Erythroblast (primary cell): ENCODE measurements at regions not wholly inside any gene's neighbourhood (a gene's known extent, or its start where the extent isn't known, plus 50 kb on each side); places are given as distances from the start of the nearest gene placed in this dataset.

ENCODE experiments used
- GATA1 ChIP-seq: IDR thresholded peaks from 2 replicates; pipeline ENCODE4 v1.6.1; 2011; ENCODE audit warnings: low read depth, mild to moderate bottlenecking, control low read depth, low read length, moderate library complexity
- POLR2A ChIP-seq: IDR thresholded peaks from 2 replicates; pipeline ENCODE4 v1.6.1; 2011; ENCODE audit warnings: mild to moderate bottlenecking, low read length

- TF ChIP-seq POLR2A (no peak), GATA1 (no peak)
Observed at GRCh38 chr20:48562586-48563116, 265.1 kb downstream of the PREX1 start.
